IPS DF 6.9 (cell line): ENCODE measurements at regions not wholly inside any gene's neighbourhood (a gene's known extent, or its start where the extent isn't known, plus 50 kb on each side); places are given as distances from the start of the nearest gene placed in this dataset.

Experiments used
- DNase-seq: peaks from one replicate; pipeline ENCODE4 v3.0.0-alpha.2; 2013; ENCODE audit warnings: low read depth, low spot score
- H3K27ac ChIP-seq: one replicate; pipeline ENCODE4 v1.5.1; 2013; ENCODE audit warnings: low read length, control low read depth
- H3K27me3 ChIP-seq: 2 replicates; pipeline ENCODE4 v1.6.1; 2013; ENCODE audit warnings: mild to moderate bottlenecking, low read length; ENCODE audit not compliant: control insufficient read depth, insufficient read depth
- H3K36me3 ChIP-seq: 2 replicates; pipeline ENCODE4 v1.6.1; 2013; ENCODE audit warnings: low read length; ENCODE audit not compliant: control insufficient read depth, insufficient read depth
- H3K4me1 ChIP-seq: 2 replicates; pipeline ENCODE4 v1.6.1; 2013; ENCODE audit warnings: low read length; ENCODE audit not compliant: control insufficient read depth, insufficient read depth
- H3K4me3 ChIP-seq: 2 replicates; pipeline ENCODE4 v1.5.1; 2013; ENCODE audit warnings: mild to moderate bottlenecking, low read length
- H3K9me3 ChIP-seq: 2 replicates; pipeline ENCODE4 v1.6.1; 2013; ENCODE audit warnings: low read length, inconsistent platforms; ENCODE audit not compliant: control insufficient read depth, insufficient read depth
- WGBS: extraction: QIAGEN DNeasy Blood & Tissue Kit; methylation state at CpG from one replicate; pipeline ENCODE4 v1.1.7; 2013; ENCODE audit warnings: mixed read lengths, missing lambda C conversion rate; ENCODE audit not compliant: insufficient read length, insufficient coverage; 5-methylcytosine and 5-hydroxymethylcytosine counted together

DNA sequence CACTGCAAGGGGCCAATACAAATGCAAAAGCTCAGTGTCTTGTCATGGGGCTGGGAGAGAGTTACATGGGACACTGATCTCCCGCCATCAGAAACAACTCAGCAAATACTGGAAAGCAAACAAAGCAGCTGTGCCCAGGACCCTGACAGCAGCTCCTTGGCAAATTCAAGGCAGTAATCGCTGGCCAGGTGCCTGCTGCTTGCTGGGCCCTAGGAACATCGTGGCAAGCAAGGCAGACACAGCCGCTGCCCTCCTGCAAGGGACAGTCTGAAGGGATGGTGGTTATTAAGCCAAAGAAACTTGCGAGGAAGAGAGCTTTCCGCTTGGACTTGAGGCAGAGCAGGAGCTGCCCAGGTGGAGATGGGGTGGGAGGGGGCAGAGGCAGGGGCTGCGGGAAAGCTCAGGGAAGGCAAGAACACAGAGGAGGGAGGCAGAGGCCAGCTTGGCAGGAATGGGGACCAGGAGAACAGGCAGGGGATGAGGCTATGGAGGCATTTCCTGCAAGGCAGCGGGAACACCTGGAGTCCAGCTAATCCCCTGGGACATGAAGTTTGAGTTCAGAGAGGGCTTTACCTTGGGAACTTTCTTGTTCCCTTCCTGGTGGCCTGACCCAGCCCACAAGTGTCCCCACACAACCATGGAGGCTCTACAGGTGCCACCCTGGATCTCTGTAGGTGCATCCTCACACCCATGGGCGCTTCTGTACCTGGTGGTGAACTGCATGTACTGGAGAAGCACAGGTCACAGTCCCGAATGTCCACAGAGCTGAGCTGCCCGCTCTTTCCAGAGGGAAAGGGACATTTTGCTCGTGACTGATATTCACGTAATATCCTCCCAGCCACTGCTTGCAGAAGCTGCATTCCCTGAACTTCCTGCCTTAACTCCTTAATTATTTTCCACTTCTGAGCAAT, 78.7 kb upstream of the ATP2B2 start:
- no peak for DNase-seq
- H3K4me1 ChIP-seq, result 0 out of 2 replicates have a peak, but pooled peaks cover 1% of the 10 kb centered on the region
- H3K36me3 ChIP-seq, result no peaks in the 10 kb centered on the region
- no peaks in the 10 kb centered on the region for H3K27me3 ChIP-seq
- no peak overlapping the region for H3K4me3 ChIP-seq
- H3K27ac ChIP-seq, result no peak overlapping the region
- WGBS, result no CpG with 5 or more reads among the region's 13 CpGs
- H3K9me3 ChIP-seq, result no peaks in the 10 kb centered on the region

DNA sequence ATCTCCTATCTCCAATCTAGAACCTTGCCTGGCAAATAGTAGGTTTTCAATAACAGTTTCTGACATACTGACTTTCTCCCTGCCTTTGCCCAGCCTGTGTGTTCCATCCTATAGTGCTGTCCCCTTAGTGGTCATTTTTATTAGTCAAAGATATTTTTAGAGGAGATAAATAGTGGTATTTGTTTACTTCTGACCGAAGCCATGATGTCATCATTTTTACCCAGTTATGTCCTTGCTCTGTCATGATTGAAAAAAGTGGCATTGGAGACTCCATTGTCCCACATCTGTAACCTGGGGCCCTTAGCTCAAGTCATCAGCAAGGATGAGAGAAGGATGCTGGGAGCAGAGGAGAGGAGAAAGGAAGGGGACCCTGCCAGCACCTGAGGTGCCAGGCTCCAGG, 80.6 kb upstream of the ATP2B2 start:
- no peak overlapping the region for H3K4me3 ChIP-seq
- no peak overlapping the region for H3K27ac ChIP-seq
- H3K27me3 ChIP-seq, result no peaks in the 10 kb centered on the region
- H3K4me1 ChIP-seq, result 0 out of 2 replicates have a peak, but pooled peaks cover 1% of the 10 kb centered on the region
- WGBS, result no CpG with 5 or more reads among the region's 1 CpG
- H3K9me3 ChIP-seq, result no peaks in the 10 kb centered on the region
- no peaks in the 10 kb centered on the region for H3K36me3 ChIP-seq
- no peak for DNase-seq

DNA sequence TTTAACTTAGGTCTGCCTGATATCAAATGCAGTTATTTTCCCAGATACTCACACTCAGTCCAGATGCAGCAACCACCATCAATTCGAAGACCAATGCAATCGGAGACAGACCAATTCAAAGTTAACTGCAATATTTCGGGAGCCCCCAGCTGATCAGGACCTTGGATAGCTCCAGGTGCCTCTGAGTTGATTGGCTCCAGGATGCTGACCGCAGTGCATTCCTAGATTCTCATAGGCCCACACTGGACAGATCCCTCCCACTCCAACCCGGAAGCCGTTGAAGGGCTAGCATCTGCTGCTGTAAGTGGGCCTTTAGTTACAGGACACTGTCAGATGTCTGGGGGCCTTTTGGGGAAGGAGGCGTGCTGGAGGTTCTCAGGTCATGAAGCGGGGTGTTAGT, 89.5 kb upstream of the ATP2B2 start:
- no CpG with 5 or more reads among the region's 8 CpGs for WGBS
- H3K36me3 ChIP-seq, result no peaks in the 10 kb centered on the region
- peak; percentile 75 for DNase-seq
- no peaks in the 10 kb centered on the region for H3K9me3 ChIP-seq
- no peak overlapping the region for H3K27ac ChIP-seq
- H3K4me1 ChIP-seq, result no peaks in the 10 kb centered on the region
- no peaks in the 10 kb centered on the region for H3K27me3 ChIP-seq
- H3K4me3 ChIP-seq, result no peak overlapping the region

DNA sequence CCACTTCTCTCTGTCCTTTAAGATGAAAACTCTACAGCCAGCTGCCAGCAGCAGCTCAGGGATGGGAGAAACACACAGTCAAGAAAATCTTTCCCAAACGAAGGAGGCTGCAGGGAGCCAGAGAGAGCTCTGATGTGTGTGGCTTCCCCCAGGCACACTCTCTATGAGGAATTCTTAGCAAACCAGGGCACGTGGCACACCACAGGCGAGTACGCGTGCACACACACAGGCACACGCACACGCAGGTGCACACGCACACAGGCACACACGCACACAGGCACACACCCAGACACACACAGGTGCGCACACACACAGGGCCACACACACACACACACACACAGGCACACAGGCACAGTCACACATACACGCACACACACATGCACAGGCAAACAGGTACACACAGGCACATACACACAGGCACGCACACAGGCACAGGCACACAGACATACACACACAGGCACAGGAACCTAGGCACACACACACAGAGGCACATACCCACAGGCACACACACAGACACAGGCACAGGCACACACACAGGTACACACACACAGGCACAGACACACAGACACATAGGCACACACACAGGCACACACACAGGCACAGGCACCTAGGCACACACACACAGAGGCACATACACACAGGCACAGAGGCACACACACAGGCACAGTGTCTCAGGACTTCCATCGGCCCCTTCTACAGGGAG, 91.5 kb upstream of the ATP2B2 start:
- H3K27me3 ChIP-seq, result no peaks in the 10 kb centered on the region
- DNase-seq, result no peak
- no peaks in the 10 kb centered on the region for H3K4me1 ChIP-seq
- H3K4me3 ChIP-seq, result no peak overlapping the region
- no CpG with 5 or more reads among the region's 13 CpGs for WGBS
- no peaks in the 10 kb centered on the region for H3K9me3 ChIP-seq
- no peak overlapping the region for H3K27ac ChIP-seq
- no peaks in the 10 kb centered on the region for H3K36me3 ChIP-seq

DNA sequence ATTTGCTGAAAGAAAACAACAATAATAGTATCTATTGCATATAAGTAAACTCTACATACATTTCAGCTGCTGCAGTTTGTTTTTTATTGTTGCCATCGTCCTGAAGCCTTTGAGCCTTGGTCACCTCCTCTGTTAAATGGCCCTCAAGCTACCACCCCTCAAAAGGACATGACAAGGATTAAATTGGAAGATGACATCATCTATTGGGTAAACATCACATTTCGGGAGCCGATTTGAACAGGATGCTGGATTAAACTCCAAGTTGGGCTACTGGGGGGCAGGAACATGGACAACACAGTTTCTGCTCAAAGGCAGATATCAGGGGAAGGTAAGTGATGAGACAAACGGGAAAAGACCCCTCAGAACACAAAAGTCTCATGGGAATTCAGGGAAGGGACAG, 92.3 kb upstream of the ATP2B2 start:
- no peaks in the 10 kb centered on the region for H3K9me3 ChIP-seq
- no CpG with 5 or more reads among the region's 4 CpGs for WGBS
- H3K27me3 ChIP-seq, result no peaks in the 10 kb centered on the region
- no peaks in the 10 kb centered on the region for H3K4me1 ChIP-seq
- DNase-seq, result no peak
- H3K27ac ChIP-seq, result no peak overlapping the region
- no peak overlapping the region for H3K4me3 ChIP-seq
- no peaks in the 10 kb centered on the region for H3K36me3 ChIP-seq

DNA sequence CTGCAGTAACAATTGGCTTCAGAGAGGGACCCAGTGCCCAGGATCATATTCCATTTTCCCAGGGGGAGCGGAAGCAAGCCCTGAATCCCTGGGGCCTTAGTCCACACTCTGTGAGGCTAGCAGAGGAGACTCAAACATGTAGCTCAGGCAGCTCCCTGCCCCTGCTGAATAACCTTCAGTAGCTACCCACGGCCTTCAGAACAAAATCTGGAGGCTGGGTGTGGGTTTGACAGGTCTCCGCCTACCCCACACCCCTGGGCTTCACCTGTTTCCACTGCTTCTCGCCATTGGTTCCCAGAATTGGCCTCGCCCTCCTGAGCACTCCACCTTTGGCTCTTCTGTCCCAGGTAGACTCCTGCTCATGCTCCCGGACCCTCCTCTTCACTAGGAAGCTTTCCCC, 93.6 kb upstream of the ATP2B2 start:
- H3K27me3 ChIP-seq, result no peaks in the 10 kb centered on the region

DNA sequence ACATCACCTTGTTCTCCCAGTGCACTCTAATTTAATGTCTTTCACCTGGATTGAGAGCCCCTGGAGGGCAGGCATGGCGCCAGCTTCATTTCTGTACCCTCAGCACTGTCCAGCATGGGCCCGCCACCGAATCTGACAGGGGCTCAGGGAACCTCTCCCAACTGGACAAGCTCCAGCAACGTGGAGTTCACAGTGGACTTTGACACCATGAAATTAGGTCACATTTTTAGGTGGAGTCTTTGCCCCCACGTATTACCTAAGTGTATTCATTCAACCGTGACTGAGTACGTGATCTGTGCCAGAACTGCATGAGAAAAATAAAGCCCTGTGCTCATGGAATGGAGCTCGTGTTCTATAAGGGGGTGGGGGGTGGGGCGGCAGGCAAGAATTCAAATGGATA, 94.1 kb upstream of the ATP2B2 start:
- Histone ChIP-seq H3K27ac (no peak overlapping the region), H3K4me1 (no peaks in the 10 kb centered on the region), H3K9me3 (no peaks in the 10 kb centered on the region), H3K27me3 (no peaks in the 10 kb centered on the region), H3K36me3 (no peaks in the 10 kb centered on the region), H3K4me3 (no peak overlapping the region)
- no CpG with 5 or more reads among the region's 9 CpGs for WGBS
- DNase-seq, result no peak

More for the DNA sequence above, 93.6 kb upstream of the ATP2B2 start:
- Histone ChIP-seq H3K4me3 (no peak overlapping the region), H3K27ac (no peak overlapping the region), H3K36me3 (no peaks in the 10 kb centered on the region), H3K9me3 (no peaks in the 10 kb centered on the region), H3K4me1 (no peaks in the 10 kb centered on the region)
- no peak for DNase-seq
- no CpG with 5 or more reads among the region's 6 CpGs for WGBS

DNA sequence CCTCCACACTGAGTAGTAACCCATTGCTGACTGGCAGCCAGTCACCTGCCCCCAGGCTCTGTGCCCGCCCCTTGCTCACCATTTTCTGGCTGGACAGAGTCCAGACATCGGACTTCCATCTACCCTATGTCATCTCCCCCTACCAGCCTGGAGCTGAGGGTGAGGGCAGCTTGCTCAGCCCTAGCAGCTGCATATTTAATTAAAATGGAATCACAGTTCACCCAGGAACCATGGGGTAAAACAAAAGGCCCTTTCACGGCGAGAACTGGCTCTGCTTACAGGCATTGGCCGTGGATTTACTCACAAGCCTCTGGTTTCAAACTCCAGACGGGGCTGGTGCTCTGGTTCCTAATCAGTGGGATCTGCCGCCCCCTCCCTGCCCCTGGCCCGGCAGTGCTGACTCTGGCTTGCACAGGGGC, 94.9 kb upstream of the ATP2B2 start:
- Histone ChIP-seq H3K9me3 (no peaks in the 10 kb centered on the region), H3K27ac (no peak overlapping the region), H3K4me3 (no peak overlapping the region), H3K36me3 (no peaks in the 10 kb centered on the region), H3K27me3 (no peaks in the 10 kb centered on the region), H3K4me1 (no peaks in the 10 kb centered on the region)
- no peak for DNase-seq
- no CpG with 5 or more reads among the region's 8 CpGs for WGBS

DNA sequence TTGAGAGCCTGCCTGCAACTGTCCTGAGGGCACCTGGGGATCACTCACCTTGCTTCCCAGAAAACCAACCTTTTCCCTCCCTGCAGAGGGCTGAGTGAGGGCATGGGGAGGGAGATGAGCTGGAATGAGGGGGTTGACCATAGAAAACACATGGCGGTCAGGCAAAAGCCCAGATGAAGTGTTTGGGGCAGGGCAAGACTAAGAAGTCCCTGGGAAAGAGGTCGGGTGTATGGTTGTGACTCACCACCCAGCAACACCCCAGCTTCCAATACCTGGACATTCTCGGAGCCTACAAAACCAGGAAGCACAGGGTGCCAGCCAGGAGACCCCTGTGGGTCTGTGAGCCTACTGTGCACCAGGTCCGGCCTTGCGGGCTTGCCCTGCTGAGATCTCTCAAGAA, 95.3 kb upstream of the ATP2B2 start:
- no peak for DNase-seq
- Histone ChIP-seq H3K4me1 (no peaks in the 10 kb centered on the region), H3K27ac (no peak overlapping the region), H3K27me3 (no peaks in the 10 kb centered on the region), H3K36me3 (no peaks in the 10 kb centered on the region), H3K9me3 (no peaks in the 10 kb centered on the region), H3K4me3 (no peak overlapping the region)
- WGBS, result no CpG with 5 or more reads among the region's 5 CpGs

DNA sequence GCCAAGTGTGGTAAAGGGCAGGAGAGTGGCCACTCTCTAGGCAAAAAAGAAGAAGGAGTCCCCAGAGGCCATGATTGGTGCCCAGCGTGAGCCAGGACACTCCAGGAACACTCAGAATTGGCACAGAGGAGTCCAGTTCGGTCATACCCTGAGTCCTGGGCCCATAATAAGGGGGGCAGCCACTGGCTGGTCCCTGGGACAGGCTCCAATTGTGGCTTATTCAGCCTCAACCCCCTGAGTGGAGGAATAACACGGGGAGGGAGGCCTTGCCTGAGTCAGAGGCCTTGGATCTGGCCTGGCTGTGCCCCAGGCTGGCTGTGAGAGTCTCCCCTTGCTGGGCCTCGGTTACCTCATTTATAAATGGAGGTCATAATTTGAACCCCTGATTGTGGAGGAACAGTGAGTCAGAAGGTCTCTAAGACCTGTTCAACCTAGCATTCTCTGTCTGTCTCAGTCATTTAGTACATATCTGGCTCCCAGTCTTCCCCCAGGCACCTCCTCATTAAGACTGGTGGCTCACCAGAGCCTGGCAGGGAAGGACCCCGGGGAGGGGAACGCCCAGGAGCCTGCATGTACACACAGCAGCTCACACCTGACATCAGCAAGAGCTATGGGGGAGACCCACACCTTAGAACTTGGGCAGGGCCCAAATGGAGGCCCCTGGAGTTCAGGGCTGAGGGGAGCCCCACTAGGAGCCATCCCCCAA, 95.9 kb upstream of the ATP2B2 start:
- H3K4me1 ChIP-seq, result no peaks in the 10 kb centered on the region
- no peaks in the 10 kb centered on the region for H3K27me3 ChIP-seq
- no CpG with 5 or more reads among the region's 6 CpGs for WGBS
- no peak overlapping the region for H3K4me3 ChIP-seq
- no peak overlapping the region for H3K27ac ChIP-seq
- DNase-seq, result no peak
- no peaks in the 10 kb centered on the region for H3K36me3 ChIP-seq
- no peaks in the 10 kb centered on the region for H3K9me3 ChIP-seq
